ENCODE measurements at regions not wholly inside any gene's neighbourhood (a gene's known extent, or its start where the extent isn't known, plus 50 kb on each side); places are given as distances from the start of the nearest gene placed in this dataset.
"Not testable (repeated sequence)": the region's sequence is repeated elsewhere in the genome, so short reads cannot be mapped to it uniquely, and the experiment has no call there.

DNA sequence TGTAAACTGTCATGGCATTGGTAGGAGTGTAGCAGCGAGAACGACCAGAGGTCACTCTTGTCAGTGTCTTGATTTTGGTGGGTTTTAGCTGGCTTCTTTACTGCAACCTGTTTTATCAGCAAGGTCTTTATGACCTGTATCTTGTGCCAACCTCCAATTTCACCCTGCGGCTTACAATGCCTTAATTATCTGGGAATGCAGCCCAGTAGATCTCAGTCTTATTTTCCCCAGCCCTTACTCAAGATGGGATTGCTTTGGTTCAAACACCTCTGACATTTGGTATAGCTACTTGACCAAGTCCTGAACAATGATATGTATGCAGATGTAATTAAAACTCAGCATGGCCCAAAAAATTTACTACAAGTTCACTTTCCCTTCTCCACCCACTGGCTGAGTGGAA lies 388.4 kb downstream of the RSL24D1 start:
- H3K27me3 ChIP-seq (ENCODE audit: control insufficient read depth, insufficient read depth, low read length), result no peaks in the 10 kb centered on the region
- no peaks in the 10 kb centered on the region for H3K36me3 ChIP-seq (ENCODE audit: control insufficient read depth, insufficient read depth, low read length)
- DNase-seq (ENCODE audit: low read depth), result no peak
- no peak overlapping the region for H3K4me3 ChIP-seq (ENCODE audit: low read depth, low read length)
- no peak for TF ChIP-seq CTCF (IDR thresholded peaks at IDR 0.05; ENCODE audit: insufficient read depth, low read length, severe bottlenecking)
- no peak for FAIRE-seq

GRCh38 chr15:54803987-54804386 lies 392.8 kb downstream of the RSL24D1 start:
- FAIRE-seq (no peak), DNase-seq (ENCODE audit: low read depth) (no peak)
- no peak overlapping the region for H3K4me3 ChIP-seq (ENCODE audit: low read depth, low read length)
- H3K27me3 ChIP-seq (ENCODE audit: control insufficient read depth, insufficient read depth, low read length), result no peaks in the 10 kb centered on the region
- no peak for TF ChIP-seq CTCF (IDR thresholded peaks at IDR 0.05; ENCODE audit: insufficient read depth, low read length, severe bottlenecking)
- no peaks in the 10 kb centered on the region for H3K36me3 ChIP-seq (ENCODE audit: control insufficient read depth, insufficient read depth, low read length)

- Histone ChIP-seq H3K36me3 (ENCODE audit: control insufficient read depth, insufficient read depth, low read length) (no peaks in the 10 kb centered on the region), H3K4me3 (ENCODE audit: low read depth, low read length) (no peak overlapping the region), H3K27me3 (ENCODE audit: control insufficient read depth, insufficient read depth, low read length) (no peaks in the 10 kb centered on the region)
- peak; percentile 10 for DNase-seq (ENCODE audit: low read depth)
- TF ChIP-seq CTCF (IDR thresholded peaks at IDR 0.05; ENCODE audit: insufficient read depth, low read length, severe bottlenecking), result no peak
- no peak for FAIRE-seq
Measured at GRCh38 chr15:54803134-54803808, 393.5 kb downstream of the RSL24D1 start.

DNA sequence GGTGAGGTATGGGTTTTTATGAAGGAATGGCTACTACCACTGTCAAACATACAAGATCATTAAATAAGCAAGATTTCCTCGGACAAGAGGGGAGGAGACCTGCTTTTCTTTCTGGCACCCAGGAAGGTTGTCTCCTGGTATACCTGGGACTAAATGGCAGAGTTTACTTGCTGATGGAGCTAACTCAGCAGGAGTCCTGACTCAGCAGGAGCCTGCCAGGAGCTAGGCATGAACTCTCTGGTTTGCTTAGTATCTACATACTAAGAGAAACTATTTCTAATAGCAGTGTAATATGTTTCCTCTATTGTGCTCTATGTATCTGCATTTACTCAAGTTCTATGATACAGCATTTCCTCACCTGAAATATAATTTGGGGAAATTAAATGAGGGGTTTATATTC lies 404.2 kb downstream of the RSL24D1 start:
- no peaks in the 10 kb centered on the region for H3K36me3 ChIP-seq (ENCODE audit: control insufficient read depth, insufficient read depth, low read length)
- H3K4me3 ChIP-seq (ENCODE audit: low read depth, low read length), result no peak overlapping the region
- TF ChIP-seq CTCF (IDR thresholded peaks at IDR 0.05; ENCODE audit: insufficient read depth, low read length, severe bottlenecking), result no peak
- DNase-seq (ENCODE audit: low read depth) (no peak), FAIRE-seq (no peak)
- H3K27me3 ChIP-seq (ENCODE audit: control insufficient read depth, insufficient read depth, low read length), result no peaks in the 10 kb centered on the region

GRCh38 chr15:54790693-54791092 lies 406.0 kb downstream of the RSL24D1 start:
- Histone ChIP-seq H3K36me3 (ENCODE audit: control insufficient read depth, insufficient read depth, low read length) (no peaks in the 10 kb centered on the region), H3K4me3 (ENCODE audit: low read depth, low read length) (no peak overlapping the region), H3K27me3 (ENCODE audit: control insufficient read depth, insufficient read depth, low read length) (no peaks in the 10 kb centered on the region)
- TF ChIP-seq CTCF (IDR thresholded peaks at IDR 0.05; ENCODE audit: insufficient read depth, low read length, severe bottlenecking), result no peak
- FAIRE-seq (no peak), DNase-seq (ENCODE audit: low read depth) (no peak)

DNA sequence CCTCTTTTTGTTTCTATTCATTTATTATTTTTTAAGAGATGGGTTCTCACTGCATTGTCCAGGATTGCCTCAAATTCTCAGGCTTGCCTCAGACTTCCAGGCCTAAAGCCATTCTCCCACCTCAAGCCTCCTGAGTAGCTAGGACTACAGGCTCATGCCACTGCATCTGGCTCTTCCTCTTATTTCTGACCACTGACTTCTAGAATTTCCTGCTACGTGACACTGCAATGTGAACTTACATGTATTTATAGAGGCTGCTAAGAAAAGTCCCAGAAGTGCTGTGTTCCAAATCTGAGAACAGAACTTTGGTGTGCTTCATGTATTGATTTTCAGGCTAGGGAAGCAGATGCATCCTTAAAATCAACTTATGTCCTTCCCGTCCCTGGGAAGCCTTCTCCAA lies 407.4 kb downstream of the RSL24D1 start:
- FAIRE-seq, result no peak
- no peaks in the 10 kb centered on the region for H3K36me3 ChIP-seq (ENCODE audit: control insufficient read depth, insufficient read depth, low read length)
- no peak overlapping the region for H3K4me3 ChIP-seq (ENCODE audit: low read depth, low read length)
- no peaks in the 10 kb centered on the region for H3K27me3 ChIP-seq (ENCODE audit: control insufficient read depth, insufficient read depth, low read length)
- TF ChIP-seq CTCF (IDR thresholded peaks at IDR 0.05; ENCODE audit: insufficient read depth, low read length, severe bottlenecking), result no peak
- no peak for DNase-seq (ENCODE audit: low read depth)

- not testable (repeated sequence) for H3K27me3 ChIP-seq (ENCODE audit: control insufficient read depth, insufficient read depth, low read length); H3K36me3 ChIP-seq (ENCODE audit: control insufficient read depth, insufficient read depth, low read length); FAIRE-seq; DNase-seq (ENCODE audit: low read depth); H3K4me3 ChIP-seq (ENCODE audit: low read depth, low read length)
Measured at GRCh38 chr15:54781220-54781619, 415.5 kb downstream of the RSL24D1 start.

Measured in bronchial epithelial cell (primary cell).